ENCODE measurements at regions not wholly inside any gene's neighbourhood (a gene's known extent, or its start where the extent isn't known, plus 50 kb on each side); places are given as distances from the start of the nearest gene placed in this dataset.

DNA sequence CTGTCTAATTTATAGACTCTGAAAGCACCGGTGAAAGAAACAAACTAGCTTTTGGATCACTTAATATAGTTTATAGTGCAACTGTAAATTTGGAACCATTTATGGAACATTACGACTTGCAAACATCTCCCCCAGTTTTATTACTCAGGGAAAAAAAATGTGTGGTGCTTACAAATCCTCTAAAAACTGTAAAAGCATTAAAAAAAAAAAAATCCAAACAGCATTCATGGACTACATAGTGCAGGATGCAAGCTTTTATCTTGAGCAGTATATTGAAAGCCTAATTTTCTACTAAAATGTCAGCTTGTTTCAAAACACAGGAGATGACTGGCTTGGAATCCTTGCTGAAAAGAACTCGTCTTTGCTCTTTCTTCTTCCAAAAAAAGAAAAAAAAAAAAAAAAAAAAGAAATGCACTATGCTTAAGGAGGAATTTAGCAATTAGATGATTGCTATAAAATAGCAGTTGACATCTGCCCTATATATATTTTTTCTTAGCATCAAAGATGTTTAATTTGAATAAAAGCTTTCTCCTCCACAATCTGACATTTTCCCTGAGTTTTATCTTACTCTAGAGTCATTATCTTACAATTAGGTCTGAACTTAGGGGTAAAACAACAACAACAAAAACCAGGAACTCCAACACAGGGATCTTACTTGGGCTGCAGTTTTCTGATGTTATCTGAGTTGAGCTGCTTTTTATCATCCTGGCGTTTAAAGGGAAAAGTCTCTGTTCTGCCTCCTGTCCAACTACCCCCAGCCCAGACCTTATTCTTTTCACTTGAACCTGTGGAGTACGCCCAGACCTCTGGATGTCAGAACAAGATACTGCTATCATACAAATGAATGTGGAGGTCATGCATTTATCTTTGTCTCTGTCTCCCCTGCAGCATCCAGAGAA, 62.6 kb upstream of the PDZRN3 start:
- DNase-seq, result no peak
- H3K36me3 ChIP-seq, result no peaks in the 10 kb centered on the region
- H3K4me1 ChIP-seq, result no peaks in the 10 kb centered on the region
- no peak overlapping the region for H3K4me3 ChIP-seq
- no peaks in the 10 kb centered on the region for H3K9me3 ChIP-seq
- H3K27me3 ChIP-seq, result no peaks in the 10 kb centered on the region
- TF ChIP-seq, protein P1, sequence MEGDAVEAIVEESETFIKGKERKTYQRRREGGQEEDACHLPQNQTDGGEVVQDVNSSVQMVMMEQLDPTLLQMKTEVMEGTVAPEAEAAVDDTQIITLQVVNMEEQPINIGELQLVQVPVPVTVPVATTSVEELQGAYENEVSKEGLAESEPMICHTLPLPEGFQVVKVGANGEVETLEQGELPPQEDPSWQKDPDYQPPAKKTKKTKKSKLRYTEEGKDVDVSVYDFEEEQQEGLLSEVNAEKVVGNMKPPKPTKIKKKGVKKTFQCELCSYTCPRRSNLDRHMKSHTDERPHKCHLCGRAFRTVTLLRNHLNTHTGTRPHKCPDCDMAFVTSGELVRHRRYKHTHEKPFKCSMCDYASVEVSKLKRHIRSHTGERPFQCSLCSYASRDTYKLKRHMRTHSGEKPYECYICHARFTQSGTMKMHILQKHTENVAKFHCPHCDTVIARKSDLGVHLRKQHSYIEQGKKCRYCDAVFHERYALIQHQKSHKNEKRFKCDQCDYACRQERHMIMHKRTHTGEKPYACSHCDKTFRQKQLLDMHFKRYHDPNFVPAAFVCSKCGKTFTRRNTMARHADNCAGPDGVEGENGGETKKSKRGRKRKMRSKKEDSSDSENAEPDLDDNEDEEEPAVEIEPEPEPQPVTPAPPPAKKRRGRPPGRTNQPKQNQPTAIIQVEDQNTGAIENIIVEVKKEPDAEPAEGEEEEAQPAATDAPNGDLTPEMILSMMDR (IDR thresholded peaks at IDR 0.05), result no peak
- no peak for TF ChIP-seq POLR2A (IDR thresholded peaks at IDR 0.05)
- H3K27ac ChIP-seq, result no peak overlapping the region

DNA sequence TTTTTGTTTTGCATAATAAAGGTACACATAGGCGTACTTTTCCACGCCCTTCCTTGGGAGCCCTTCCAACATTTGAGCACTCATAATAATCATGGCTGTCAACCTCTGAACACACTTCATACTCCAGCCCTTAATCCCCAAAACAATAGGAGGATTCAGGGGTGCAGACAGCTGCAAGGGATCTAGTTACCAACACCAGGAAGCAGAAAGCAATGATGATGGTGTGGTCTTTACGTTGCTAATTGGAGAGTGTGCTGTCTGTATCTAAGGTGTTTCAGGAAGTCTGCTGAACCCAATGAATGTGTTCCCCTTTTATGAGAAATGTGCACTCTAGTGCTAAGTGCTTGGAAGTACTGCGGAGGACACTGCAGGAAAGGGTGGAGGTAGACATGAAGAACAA, 60.3 kb upstream of the PDZRN3 start:
- H3K27me3 ChIP-seq, result no peaks in the 10 kb centered on the region
- H3K4me3 ChIP-seq, result no peak overlapping the region
- no peak for DNase-seq
- no peak overlapping the region for H3K27ac ChIP-seq
- no peaks in the 10 kb centered on the region for H3K36me3 ChIP-seq
- no peaks in the 10 kb centered on the region for H3K4me1 ChIP-seq
- no peaks in the 10 kb centered on the region for H3K9me3 ChIP-seq
- TF ChIP-seq POLR2A (IDR thresholded peaks at IDR 0.05), result no peak
- TF ChIP-seq, protein P1 (IDR thresholded peaks at IDR 0.05), result no peak

DNA sequence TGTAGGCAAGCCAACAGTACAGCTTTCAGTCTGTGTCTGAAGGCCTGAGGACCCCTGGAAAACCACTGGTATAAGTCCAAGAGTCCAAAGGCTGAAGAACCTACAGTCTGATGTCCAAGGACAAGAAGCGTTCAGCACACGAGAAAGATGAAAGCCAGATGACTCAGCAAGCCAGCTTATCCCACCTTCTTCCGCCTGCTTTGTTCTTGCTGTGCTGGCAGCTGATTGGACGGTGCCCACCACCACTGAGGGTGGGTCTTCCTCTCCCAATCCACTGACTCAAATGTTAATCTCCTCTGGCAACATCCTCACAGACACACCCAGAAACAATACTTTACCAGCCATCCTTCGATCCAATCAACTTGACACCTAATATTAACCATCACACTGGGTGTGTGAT, 59.0 kb upstream of the PDZRN3 start:
- Histone ChIP-seq H3K27ac (no peak overlapping the region), H3K9me3 (no peaks in the 10 kb centered on the region), H3K4me3 (no peak overlapping the region), H3K36me3 (no peaks in the 10 kb centered on the region), H3K27me3 (no peaks in the 10 kb centered on the region), H3K4me1 (no peaks in the 10 kb centered on the region)
- no peak for DNase-seq
- TF ChIP-seq, protein P1 (IDR thresholded peaks at IDR 0.05), result no peak
- no peak for TF ChIP-seq POLR2A (IDR thresholded peaks at IDR 0.05)

DNA sequence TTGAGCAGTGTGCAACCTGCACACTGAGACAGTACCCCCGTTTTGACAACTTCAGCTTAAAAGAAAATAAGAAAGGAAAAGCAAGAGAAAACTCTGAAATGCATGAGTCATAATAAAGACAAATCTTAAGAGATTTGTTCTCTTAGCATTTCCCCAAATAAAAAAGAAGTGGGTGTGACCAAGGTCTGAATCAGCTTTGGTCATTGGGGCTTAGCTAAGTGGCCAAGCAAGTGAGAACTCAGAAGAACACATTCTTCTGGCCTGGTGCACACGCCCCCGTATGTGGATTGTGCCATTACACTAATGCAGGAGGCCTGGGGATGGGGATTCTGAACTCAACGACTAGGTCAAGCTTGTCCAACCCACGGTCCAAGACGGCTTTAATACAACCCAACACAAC, 56.9 kb upstream of the PDZRN3 start:
- Histone ChIP-seq H3K27ac (no peak overlapping the region), H3K36me3 (no peaks in the 10 kb centered on the region), H3K4me3 (no peak overlapping the region), H3K27me3 (no peaks in the 10 kb centered on the region), H3K4me1 (no peaks in the 10 kb centered on the region), H3K9me3 (no peaks in the 10 kb centered on the region)
- TF ChIP-seq POLR2A (IDR thresholded peaks at IDR 0.05), result no peak
- TF ChIP-seq, protein P1 (IDR thresholded peaks at IDR 0.05), result no peak
- DNase-seq, result no peak

DNA sequence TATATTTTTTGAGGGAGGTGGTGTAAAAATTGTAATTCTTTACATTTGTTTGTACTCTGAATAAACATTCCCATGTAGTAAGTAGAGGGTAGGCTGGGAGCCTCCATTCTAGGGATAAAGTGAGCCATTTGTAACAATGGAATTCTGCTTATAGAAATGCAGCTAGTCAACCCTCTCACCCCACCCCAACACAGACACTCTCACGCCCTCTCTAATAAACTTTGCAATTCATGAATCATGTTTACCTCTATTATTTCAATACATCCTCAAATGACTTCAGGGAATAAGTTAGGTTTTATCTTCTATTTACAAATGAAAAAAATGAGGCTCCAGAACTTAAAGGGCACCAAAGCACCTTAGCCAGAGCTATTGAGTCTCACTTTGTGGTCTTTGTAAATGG, 56.5 kb upstream of the PDZRN3 start:
- no peak for DNase-seq
- H3K27ac ChIP-seq, result no peak overlapping the region
- no peak overlapping the region for H3K4me3 ChIP-seq
- TF ChIP-seq, protein P1 (IDR thresholded peaks at IDR 0.05), result no peak
- no peak for TF ChIP-seq POLR2A (IDR thresholded peaks at IDR 0.05)
- H3K9me3 ChIP-seq, result no peaks in the 10 kb centered on the region
- H3K27me3 ChIP-seq, result no peaks in the 10 kb centered on the region
- no peaks in the 10 kb centered on the region for H3K4me1 ChIP-seq
- H3K36me3 ChIP-seq, result no peaks in the 10 kb centered on the region

Measured in Peyer's patch (tissue), 4 donors.